ENCODE measurements at regions not wholly inside any gene's neighbourhood (a gene's known extent, or its start where the extent isn't known, plus 50 kb on each side); places are given as distances from the start of the nearest gene placed in this dataset.
A peak's percentile ranks its signal among the peaks of the same experiment; 100 is the strongest.

DNA sequence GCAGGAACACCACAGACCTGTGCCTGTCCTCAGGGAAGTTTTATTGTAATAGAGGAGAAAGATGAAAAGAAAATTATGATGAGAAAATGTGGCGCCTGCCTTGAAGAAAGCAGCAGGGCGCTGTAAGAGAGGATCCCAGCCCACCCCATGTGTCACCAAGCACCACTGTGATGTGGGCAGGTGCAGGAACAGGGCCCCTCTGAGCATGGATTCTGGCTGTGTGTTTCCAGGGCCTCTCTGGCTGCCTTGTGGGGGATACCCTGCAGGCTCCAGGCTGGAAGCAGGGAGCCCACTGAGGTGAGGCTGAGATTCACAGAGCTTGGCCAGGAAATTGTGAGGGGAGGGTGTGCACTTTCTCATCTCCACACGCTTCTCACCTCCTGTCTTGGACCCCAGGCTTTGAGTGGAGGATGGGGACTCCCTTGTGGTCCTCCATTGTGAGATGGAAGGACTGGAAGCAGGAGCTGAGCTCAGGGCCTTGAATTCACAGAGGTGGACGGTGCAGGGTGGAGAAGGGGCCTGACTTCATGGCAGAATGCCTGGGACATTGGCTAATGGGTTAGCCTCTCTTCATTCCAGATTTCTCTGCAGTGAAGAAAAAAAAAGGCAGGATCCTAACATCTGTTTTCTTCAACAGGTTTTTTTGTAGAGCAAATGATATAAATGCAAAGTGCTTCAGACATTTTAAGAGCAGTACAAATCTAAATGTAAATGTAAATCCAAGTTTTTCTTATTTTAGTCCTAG, 246.6 kb upstream of the B3GAT1 start:
- peak; percentile 22 for DNase-seq

DNA sequence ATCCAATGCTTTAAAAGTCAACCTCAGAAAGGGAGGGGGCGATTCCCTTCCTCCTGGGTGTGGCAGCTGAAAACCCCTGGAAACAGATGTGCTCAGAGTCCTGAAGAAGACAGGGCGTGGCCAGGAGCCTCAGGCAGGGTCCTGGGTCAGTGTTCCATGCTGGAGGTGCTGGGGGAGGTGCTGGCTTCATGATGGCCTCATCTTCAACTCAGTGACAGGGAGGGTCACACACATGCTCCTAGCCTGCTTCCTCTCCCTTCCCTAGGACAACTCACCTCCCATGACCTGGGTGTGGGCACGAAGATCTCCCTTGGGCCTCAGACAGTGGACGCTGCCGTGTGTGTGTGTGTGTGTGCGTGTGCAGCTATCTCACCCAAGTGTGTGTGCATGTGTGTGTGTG, 245.6 kb upstream of the B3GAT1 start:
- DNase-seq, result peak; percentile 50

DNA sequence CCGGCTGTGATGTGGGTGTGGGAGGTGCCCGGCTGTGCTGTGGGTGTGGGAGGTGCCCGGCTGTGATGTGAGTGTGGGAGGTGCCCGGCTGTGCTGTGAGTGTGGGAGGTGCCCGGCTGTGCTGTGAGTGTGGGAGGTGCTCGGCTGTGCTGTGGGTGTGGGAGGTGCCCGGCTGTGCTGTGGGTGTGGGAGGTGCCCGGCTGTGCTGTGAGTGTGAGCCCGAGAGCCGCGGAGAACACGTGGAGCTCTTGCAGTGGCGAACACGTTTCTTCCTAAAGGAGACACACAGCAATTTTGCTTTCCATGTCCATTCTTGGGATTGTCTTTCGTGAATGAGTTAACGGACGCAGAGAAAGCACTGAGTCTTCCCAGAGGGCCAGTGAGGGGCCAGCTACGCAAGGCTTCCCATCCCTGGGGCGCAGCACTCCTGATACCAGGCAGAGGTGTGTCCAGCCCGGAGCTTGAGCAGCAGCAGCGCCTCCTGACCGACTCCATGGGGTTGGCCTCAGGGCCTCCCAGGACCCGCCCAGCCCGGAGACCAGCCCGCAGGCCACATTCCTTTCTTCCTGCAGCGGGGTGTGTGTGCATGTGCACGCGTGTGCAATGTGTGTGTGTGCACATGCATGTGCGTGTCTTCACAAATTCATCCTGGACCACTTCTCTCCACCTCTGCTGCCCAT, 245.0 kb upstream of the B3GAT1 start:
- DNase-seq, result peak; percentile 28

DNA sequence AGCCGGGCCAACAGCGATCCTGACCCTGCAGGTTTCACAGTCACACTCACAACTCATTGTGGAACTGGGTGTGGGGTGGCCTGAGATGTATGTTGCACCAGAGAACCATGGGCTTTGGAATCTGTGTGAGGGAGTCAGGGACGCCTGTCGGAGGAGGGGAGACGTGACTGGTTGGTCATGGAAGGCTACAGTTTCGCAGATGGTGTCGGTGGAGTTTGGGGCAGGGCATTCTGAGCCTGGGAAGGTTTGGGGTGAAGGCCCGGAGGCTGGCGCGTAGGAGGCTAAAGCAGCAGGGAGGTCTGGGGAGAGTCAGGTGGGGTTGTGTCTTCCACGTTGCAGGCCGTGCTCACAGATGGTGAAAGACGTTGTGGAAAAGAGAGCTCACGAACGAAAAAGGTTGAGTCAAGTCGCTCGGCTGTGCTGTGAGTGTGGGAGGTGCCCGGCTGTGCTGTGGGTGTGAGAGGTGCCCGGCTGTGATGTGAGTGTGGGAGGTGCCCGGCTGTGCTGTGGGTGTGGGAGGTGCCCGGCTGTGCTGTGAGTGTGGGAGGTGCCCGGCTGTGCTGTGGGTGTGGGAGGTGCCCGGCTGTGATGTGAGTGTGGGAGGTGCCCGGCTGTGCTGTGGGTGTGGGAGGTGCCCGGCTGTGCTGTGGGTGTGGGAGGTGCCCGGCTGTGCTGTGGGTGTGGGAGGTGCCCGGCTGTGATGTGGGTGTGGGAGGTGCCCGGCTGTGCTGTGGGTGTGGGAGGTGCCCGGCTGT, 244.2 kb upstream of the B3GAT1 start:
- peak; percentile 50 for DNase-seq

DNA sequence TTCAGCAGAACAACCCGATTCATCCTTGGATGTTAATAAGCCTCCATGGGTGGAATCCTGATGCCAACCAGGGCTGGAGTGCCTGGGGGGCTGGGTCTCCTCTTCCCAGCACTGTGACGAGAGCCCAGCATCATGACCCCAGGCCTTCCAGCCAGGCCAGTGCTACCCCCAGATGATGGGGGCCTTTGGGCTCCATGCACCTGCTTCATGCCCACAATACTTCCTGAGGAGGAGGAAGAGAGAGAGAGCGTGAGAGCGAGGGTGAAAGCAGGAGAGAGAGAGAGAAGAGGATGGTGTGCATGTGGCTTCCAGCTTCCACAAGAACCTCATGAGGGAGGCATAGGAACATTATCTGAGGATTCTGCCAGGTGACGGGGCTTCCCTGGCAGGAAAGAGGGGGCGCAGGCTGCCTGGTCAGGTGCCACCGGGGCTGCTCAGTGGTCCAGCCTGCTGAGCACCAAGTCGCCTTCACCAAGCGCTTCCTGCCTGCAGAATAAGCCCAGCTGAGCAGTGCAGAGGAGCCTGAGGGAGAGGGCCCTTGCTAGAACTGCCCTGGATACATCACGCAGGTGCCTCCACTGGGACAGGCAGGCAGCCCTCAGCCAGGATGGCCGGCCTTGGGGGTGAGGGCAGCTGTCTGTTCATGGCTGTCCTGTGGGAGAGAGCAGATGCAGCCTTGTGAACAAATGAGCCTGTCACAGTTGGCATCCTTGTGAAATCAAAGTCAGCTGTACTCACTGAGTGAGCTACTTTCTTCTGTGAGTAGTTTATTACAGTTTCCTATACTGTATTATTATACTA, 243.3 kb upstream of the B3GAT1 start:
- DNase-seq, result peak; percentile 42

DNA sequence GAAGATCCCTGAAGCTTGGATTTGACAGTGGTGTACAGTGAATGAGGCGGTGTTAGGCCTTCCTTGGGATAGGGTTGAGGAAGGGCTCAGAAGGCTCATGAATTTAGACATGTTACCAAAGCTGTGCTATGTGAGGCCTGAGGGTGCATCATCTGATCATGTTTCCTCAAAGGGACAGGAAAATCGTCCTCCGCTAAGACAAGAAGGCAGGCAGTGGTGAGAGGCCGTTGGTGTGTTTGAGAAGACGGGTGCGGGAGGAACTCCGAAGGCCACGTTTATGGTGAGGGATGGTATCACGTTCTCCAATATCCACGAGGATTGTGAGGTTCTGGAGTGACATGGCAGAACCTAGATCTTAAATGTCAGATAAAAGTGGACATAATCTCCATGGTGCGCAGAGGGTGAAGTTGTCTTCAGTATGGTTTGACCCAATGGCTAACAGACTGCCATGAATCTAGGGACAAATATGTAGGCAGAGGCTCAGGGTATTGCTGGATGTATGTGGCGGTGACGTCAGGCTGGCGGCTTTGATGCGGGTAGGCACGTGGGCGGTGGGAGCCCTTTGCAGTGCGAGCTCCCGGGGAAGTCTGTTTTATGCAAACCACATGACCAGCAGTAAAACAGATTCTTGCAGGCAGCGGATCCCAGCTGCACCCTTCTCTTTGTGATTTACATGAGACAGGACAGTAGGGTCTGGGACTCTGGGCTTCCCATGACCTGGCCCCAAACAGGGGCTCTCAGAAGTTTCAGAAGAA, 242.3 kb upstream of the B3GAT1 start:
- peak; percentile 63 for DNase-seq

DNA sequence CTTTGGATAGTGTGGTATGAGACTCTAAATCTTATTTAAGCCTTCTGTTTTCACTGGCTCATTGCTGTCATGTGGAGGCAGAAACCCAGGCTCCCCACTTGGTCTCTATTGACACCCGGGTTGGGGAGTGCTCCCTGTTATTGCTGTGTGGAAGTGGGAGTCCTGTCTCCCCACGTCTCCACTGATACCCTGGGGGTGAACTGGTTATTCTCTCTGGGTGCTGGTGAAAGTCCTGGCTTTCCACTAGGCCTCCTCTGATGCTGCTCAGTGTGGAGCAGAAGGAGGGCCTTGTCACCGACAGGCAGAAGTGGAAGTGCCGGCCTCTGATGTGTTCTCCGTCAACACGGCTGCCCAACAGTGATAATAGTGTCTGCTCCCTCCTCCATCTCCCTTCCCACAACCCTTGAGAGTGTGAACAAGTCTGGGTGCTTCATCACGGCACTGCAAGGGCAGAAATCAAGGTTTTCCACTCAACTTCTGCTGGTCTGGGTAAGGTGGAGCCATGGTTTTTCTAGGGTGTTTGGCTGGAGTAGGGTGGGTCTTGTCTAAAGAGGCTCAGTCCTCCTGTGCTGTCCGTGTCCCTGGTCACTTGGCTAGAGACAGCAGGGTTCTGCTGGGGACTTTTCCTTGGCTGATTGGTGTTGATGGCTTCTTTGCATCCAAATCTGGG, 240.7 kb upstream of the B3GAT1 start:
- DNase-seq, result peak; percentile 31

DNA sequence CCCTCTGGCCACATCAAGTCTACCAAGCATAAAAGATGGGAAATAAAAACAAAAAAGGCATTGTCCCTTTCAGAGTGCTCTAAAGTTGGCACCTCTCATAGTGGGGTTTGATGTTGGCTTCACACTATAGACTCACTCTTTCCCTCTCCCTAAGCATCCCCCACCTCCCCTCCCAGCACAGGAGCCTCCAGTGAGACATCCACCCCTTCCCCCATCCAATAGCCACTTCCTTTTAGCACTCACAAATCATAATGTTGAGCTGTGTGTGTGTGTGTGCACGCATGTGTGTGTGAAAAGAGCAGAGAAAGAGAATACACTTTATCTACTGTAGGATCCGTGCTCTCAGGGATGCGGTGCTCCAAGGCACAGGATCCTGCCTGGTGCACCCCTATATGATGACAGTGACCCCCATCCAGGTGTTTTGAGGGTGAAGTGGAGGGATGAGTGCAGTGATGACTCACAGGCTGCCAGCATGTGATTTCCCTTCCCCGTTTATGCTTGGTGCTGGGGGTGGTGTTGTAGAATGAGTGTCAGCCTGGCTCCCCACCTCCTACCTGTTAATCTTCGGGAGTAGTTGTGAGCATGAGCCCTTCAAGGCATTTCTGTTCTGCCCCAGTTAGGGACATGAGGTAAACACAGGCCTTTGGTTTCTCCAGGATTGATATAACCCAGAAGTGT, 235.2 kb upstream of the B3GAT1 start:
- peak; percentile 9 for DNase-seq

DNA sequence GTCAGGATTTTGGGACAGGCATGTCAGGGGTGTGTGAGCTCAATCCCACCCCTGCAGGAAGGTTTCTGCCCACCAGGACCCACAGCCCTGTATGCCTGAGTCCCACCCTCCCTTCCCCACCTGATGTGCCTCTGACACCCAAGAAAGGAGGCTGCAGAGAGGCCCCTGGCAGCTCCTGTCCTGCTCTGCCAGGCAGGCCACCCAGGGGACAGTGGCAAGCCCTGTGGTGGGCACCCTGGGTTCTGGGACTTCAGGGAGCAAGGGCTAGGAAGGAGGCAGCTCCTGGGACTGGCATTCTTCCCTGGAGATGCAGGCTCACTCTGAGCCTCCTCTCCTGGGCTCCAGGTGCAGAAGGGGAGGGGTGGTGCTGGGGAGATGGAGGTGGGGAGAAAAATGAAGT, 234.5 kb upstream of the B3GAT1 start:
- peak; percentile 54 for DNase-seq

DNA sequence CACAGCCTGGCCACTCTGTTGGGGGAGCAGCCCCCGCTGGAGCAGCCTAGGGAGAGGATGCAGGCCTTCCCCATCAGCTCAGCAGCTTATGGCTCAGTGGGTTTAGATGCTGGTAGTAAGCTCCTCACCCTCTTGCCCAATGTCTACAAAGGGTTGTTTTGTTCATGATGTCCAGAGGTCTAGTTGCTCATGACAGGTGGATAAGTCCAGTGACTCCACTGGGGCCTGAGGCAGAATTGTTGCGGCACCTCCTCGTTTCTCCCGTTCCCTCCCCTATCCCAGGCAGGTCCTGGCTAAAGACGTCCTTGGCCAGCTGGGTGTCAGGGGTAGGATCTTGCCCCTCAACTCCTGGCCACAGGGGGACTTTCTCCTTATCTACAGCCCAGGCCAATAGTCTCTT, 233.5 kb upstream of the B3GAT1 start:
- DNase-seq, result no peak

DNA sequence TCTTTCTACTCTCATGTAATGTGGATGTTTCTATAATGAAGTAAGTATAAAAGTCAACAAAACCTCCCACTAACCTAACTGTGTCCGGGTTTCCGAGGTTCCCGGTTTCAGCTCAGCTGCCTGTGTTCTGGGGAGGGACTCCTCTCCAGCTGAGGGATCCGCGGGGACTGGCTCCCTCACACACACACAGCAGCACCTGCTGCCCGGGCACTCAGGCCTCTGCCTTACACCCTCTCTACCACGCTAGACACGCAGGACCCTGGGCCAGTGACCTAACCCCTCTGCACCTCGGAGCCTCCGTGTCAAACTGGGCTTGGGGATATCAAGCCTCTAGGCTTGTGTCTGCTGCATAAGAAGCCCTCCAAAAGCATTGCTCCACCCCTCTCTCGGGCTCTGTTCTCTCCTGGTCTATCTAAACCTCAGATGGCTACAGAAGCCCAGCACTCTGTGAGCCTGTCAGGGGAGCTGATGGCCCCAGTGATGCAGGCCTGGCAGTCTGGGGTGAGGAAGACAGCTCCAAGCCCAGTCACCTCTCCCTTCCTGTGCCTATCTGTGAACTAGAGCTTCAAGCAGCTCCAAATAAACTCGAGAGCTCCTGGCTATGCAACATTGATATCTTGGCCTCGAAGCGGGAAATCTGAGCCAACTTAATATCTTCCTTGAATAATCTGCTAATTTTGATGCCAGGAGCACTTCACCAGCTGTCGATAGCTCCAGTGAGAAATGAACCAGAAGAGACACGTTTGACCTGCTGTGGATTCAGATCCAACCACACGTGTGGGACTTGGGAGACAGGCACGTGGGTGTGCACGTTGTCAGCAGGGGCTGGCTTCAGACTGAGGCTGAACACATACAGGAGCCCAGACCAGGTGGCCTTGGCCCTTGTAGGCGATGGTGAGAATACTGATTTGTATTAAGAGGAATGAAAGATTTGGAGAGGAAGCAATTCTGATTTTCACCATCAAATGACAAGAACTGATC, 232.7 kb upstream of the B3GAT1 start:
- DNase-seq, result no peak

DNA sequence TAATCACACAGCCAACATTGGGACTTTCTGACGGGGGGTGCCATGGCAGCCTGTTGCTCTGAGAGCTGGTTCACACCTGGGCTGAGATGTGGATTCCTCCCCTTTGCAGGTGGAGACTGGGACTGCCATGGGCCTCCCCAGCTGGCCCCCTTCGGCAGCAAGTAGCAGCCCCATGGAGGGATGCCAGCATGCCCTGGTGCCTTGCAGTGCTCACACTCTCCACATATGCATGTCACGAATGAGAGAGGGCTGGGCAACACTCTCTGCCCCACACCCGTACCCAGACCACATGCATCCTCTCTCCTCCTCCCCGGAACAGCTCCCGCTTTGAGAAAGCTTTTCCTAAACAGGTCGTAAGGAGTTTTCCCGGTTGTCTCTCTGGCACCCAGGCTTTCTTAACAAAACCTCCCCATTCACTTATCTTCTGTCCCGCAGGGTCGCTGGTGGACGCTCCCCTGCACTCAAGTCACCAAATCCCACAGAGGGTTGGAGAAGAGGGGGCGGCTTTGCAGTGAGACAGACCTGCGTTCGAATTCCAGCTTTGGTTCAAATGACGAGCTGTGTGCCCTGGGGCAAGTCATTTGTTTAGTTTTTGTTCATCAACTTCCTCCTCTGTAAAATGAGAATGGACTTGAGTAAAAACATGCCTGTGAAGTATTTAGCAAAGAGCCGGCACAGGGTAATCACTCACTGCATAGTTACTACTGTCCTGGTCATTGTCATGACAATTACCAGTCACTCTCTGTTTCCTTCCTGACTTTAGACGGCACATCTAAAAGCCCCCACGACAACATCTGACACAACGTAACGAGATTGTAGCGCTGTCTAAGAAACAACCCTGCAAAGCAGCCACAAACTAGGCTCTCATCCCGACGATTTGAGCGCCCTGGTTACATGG, 231.3 kb upstream of the B3GAT1 start:
- DNase-seq, result no peak

DNA sequence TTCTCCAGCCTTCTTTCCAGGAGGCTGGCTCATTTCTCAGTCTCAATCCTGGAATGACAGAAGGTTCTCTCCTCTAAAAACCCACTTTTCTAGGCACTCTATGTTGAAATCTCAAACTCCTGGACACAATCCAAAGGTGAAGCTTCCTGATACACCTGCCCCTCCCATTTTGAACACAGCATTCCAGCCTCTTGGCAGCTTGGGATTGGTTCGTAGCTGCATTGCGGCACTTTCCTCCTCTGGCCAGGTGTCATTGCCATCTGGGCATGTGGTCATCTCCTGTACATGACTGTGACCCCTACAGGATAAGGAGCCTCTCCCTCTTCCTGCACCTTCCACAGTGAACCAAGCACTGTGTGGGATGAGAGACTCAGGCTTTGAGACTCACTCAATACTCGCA, 230.2 kb upstream of the B3GAT1 start:
- no peak for DNase-seq

DNA sequence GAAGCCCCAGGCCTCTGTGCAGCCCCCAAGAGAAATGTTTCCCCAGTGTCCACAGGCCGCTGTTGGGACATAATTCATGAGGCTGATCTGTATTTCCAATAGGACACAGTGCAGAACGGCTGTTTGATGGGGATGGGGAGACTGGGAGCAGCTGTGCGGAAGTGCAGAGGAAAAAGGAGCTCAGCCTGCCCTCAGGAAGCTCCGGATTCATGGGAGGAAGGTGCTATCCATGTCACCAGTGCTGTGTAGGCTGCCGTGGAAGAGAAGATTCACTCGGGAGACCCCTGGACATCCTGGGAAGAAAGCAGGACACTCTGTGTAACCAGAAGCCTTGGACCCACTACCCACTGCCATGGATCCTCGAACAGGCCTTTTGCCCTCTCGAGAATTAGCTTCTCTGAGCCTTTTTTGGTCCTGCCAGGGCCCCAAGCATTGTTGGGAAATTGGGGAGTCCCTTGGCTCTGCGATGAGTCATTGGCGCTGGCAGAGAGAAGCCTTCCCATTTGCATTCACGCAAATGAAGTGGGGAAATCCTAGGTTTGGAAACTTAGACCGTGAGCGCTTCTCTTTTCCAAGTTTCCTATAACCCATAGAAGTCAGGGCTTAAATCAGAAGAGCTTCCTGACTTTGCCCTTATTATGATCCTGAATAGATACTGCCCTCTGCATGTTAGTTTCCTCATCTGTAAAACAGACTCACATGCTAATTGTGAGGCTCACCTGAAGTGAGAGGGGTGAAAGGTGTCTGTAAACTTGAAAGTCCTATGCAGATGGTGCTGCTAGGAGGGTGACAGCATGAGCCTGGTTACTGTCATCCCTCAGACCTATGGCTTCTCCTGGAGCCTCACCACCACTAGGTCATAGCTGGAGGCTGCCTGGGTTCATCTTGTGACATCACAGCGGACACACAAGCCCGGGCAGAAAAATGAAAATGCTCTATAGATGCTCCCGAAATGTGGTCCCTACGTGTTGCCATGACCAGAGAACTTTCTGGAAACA, 229.2 kb upstream of the B3GAT1 start:
- no peak for DNase-seq

DNA sequence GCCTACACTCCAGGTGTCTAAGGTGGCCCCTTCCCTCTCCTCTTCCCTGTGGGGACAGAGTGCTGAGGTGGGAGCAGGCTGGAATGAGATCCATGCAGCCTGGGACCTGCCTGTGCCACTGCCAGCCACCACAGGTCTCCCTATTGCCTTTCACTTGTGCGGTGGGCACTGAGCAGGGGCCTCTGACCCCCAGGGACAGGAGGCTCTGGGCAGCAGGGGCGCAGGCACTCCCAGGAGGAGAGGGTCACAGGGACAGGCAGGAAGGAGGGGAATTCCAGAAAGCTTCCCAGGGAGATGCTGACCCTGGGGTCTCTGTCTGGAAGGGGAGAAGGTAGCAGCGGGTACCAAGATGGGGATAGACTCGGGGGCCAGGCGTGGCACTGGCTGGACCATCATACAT, 228.5 kb upstream of the B3GAT1 start:
- no peak for DNase-seq

DNA sequence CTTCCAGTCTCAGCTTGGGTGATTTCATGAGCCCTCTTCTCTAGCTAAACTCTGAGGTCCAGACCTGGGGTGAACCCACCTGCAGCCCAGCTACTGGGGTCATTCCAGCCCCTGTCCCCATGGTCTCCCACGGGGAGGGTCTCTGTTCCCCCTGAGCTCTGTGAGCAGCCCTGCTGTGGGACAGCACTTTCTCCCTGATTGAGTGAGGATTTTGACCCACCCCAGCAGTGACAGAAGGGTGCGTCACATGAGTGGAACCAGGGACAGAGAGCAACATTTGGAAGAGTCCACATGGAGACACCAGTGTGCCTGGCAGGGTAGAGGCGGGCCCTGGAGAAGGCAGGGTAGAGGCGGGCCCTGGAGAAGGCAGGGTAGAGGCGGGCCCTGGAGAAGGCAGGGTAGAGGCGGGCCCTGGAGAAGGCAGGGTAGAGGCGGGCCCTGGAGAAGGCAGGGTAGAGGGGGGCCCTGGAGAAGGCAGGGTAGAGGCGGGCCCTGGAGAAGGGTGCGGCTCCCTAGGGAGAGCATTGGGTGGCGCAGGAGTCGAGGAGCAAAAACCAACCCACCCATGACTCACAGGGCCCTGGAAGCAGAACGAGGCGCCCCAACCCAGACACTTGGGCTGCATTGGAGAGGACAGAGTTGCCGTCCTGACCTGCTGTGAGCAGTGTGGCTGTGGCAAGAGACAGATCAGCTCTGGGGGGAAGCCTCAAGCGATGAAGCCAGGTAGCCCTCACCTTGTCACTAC, 227.7 kb upstream of the B3GAT1 start:
- no peak for DNase-seq
